ENCODE measurements at regions not wholly inside any gene's neighbourhood (a gene's known extent, or its start where the extent isn't known, plus 50 kb on each side); places are given as distances from the start of the nearest gene placed in this dataset.

DNA sequence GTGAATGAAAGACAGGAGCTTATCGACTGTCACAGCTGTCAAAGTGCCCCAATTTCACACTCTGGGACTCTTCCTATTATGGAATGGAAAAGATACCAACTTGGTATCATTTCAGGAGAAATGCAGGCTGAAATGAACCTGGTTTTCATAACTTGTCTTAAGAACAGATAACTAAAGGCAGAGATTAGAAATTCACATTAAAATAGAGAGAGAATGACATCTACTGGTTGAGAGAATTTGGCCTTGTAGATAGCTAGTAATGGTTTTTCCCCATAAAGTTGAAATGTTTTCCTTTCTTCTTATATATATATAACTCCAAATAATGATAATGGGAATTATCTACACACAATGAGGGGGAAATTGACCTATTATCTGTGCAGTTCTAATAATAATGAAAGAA lies 600.2 kb upstream of the CCNG1 start:
- TF ChIP-seq, protein P1, sequence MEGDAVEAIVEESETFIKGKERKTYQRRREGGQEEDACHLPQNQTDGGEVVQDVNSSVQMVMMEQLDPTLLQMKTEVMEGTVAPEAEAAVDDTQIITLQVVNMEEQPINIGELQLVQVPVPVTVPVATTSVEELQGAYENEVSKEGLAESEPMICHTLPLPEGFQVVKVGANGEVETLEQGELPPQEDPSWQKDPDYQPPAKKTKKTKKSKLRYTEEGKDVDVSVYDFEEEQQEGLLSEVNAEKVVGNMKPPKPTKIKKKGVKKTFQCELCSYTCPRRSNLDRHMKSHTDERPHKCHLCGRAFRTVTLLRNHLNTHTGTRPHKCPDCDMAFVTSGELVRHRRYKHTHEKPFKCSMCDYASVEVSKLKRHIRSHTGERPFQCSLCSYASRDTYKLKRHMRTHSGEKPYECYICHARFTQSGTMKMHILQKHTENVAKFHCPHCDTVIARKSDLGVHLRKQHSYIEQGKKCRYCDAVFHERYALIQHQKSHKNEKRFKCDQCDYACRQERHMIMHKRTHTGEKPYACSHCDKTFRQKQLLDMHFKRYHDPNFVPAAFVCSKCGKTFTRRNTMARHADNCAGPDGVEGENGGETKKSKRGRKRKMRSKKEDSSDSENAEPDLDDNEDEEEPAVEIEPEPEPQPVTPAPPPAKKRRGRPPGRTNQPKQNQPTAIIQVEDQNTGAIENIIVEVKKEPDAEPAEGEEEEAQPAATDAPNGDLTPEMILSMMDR (IDR thresholded peaks at IDR 0.05; ENCODE audit: borderline replicate concordance, extremely low read depth, low read length, poor library complexity, severe bottlenecking), result peak; percentile 4
- no peak for TF ChIP-seq EZH2 (IDR thresholded peaks at IDR 0.05; ENCODE audit: borderline replicate concordance, low read depth, low read length, severe bottlenecking)

Measured in DND-41 (cell line).